IMR-90 (cell line): ENCODE measurements at regions not wholly inside any gene's neighbourhood (a gene's known extent, or its start where the extent isn't known, plus 50 kb on each side); places are given as distances from the start of the nearest gene placed in this dataset.

Source experiments
- ATAC-seq: fragments of 200-7000 bp; cut with Tn5 transposase; 2 replicates; pipeline ENCODE4 v1.9.1; 2020; ENCODE audit warnings: low read depth, mild to moderate bottlenecking, moderate library complexity
- BruUV-seq: library from RNA; stranded (reverse); fragments of 400-500 nt; replicated peaks from 2 replicates; lab custom pipeline; 2021; lab: Mats Ljungman, UMichigan
- CTCF ChIA-PET: fragments of 300-600 bp; formaldehyde crosslinking; extraction: SDS; loops from one replicate; lab custom pipeline; 2021; ENCODE audit warnings: antibody characterized with exemption; lab: Yijun Ruan, JAX
- POLR2A ChIA-PET: fragments of 300-600 bp; sonication (Branson Sonifier 250); formaldehyde crosslinking; loops from one replicate; lab custom pipeline; 2022; ENCODE audit warnings: antibody characterized with exemption; ENCODE audit not compliant: unreplicated experiment; lab: Charles Lee
- DNase-seq: peaks from one replicate; pipeline ENCODE4 v3.0.0; 2013
- H2AFZ ChIP-seq: replicated peaks from 2 replicates; pipeline ENCODE3; 2013; ENCODE audit warnings: low read length, mild to moderate bottlenecking; ENCODE audit not compliant: poor library complexity
- H2AK5ac ChIP-seq: 2 replicates; pipeline ENCODE4 v1.6.1; 2013; ENCODE audit warnings: low read depth, low read length, inconsistent platforms
- H2AK9ac ChIP-seq: replicated peaks from 2 replicates; pipeline ENCODE3; 2013; ENCODE audit warnings: mild to moderate bottlenecking, low read depth, low read length, moderate library complexity; ENCODE audit not compliant: poor library complexity
- H2BK120ac ChIP-seq: 2 replicates; pipeline ENCODE4 v1.6.1; 2013; ENCODE audit warnings: low read depth, low read length, inconsistent platforms
- H2BK15ac ChIP-seq: 3 replicates; pipeline ENCODE4 v1.6.1; 2013; ENCODE audit warnings: low read depth, low read length, inconsistent platforms
- H2BK20ac ChIP-seq: 2 replicates; pipeline ENCODE4 v1.6.1; 2013; ENCODE audit warnings: low read depth, mild to moderate bottlenecking, inconsistent platforms, low read length, moderate library complexity
- H2BK5ac ChIP-seq: 2 replicates; pipeline ENCODE4 v1.6.1; 2013; ENCODE audit warnings: mild to moderate bottlenecking, low read depth, low read length, inconsistent platforms; ENCODE audit not compliant: poor library complexity, severe bottlenecking
- H3K14ac ChIP-seq: replicated peaks from 2 replicates; pipeline ENCODE4 v1.6.1; 2013; ENCODE audit warnings: low read depth, low read length, inconsistent platforms
- H3K18ac ChIP-seq: 2 replicates; pipeline ENCODE4 v1.6.1; 2013; ENCODE audit warnings: low read depth, low read length, control low read depth
- H3K23ac ChIP-seq: 2 replicates; pipeline ENCODE4 v1.6.1; 2013; ENCODE audit warnings: low read depth, low read length, inconsistent platforms
- H3K27ac ChIP-seq: 2 replicates; pipeline ENCODE4 v1.5.1; 2013; ENCODE audit warnings: mild to moderate bottlenecking, control low read depth, low read length; ENCODE audit not compliant: insufficient read depth
- H3K27me3 ChIP-seq: 2 replicates; pipeline ENCODE4 v1.6.1; 2013; ENCODE audit warnings: low read length; ENCODE audit not compliant: control insufficient read depth, insufficient read depth
- H3K36me3 ChIP-seq: 2 replicates; pipeline ENCODE4 v1.6.1; 2013; ENCODE audit warnings: low read length, mixed read lengths; ENCODE audit not compliant: control insufficient read depth, insufficient read depth
- H3K4ac ChIP-seq: 2 replicates; pipeline ENCODE4 v1.6.1; 2013; ENCODE audit warnings: low read depth, low read length, inconsistent platforms
- H3K4me1 ChIP-seq: 2 replicates; pipeline ENCODE4 v1.6.1; 2013; ENCODE audit warnings: low read length, mixed read lengths; ENCODE audit not compliant: control insufficient read depth, insufficient read depth
- H3K4me2 ChIP-seq: 2 replicates; pipeline ENCODE4 v1.6.1; 2013; ENCODE audit warnings: low read depth, mild to moderate bottlenecking, control low read depth, low read length, moderate library complexity
- H3K4me3 ChIP-seq: 2 replicates; pipeline ENCODE4 v1.5.1; 2013; ENCODE audit warnings: low read depth, mild to moderate bottlenecking, control low read depth, low read length, moderate library complexity; ENCODE audit not compliant: insufficient read depth
- H3K56ac ChIP-seq: 2 replicates; pipeline ENCODE4 v1.6.1; 2013; ENCODE audit warnings: low read length, inconsistent platforms; ENCODE audit not compliant: insufficient read depth; ENCODE audit errors: extremely low read depth
- H3K79me1 ChIP-seq, 2 experiments: 2 replicates each; pipeline ENCODE4 v1.6.1; 2013; ENCODE audit warnings: low read length in 2 of 2, inconsistent platforms in 1 of 2, low read depth in 1 of 2
- H3K9ac ChIP-seq: 2 replicates; pipeline ENCODE4 v1.6.1; 2013; ENCODE audit warnings: low read depth, low read length, control low read depth
- H3K9me1 ChIP-seq: 2 replicates; pipeline ENCODE4 v1.6.1; 2013; ENCODE audit warnings: low read length, inconsistent platforms; ENCODE audit not compliant: insufficient read depth
- H3K9me3 ChIP-seq: 2 replicates; pipeline ENCODE4 v1.6.1; 2013; ENCODE audit warnings: low read length; ENCODE audit not compliant: control insufficient read depth, insufficient read depth
- H4K20me1 ChIP-seq: 2 replicates; pipeline ENCODE4 v1.6.1; 2013; ENCODE audit warnings: low read length, inconsistent platforms; ENCODE audit not compliant: insufficient read depth
- H4K5ac ChIP-seq: 2 replicates; pipeline ENCODE4 v1.6.1; 2013; ENCODE audit warnings: mild to moderate bottlenecking, low read depth, low read length, control low read depth
- H4K8ac ChIP-seq, 2 experiments: 2 replicates each; pipeline ENCODE4 v1.6.1; 2013; ENCODE audit warnings: low read depth in 2 of 2, low read length in 2 of 2, control low read depth in 1 of 2, inconsistent platforms in 1 of 2
- H4K91ac ChIP-seq: 2 replicates; pipeline ENCODE4 v1.6.1; 2013; ENCODE audit warnings: low read depth, low read length, inconsistent platforms; ENCODE audit not compliant: insufficient read depth
- CHD1 ChIP-seq: IDR thresholded peaks from 2 replicates; pipeline ENCODE4 v1.6.1; 2012; ENCODE audit warnings: low read depth, low read length, improper control_type of control experiment
- CTCF ChIP-seq: conservative IDR thresholded peaks from 2 replicates; pipeline ENCODE4 v1.5.1; 2012; ENCODE audit warnings: mild to moderate bottlenecking, low read depth, low read length, improper control_type of control experiment
- MAFK ChIP-seq: IDR thresholded peaks from 2 replicates; pipeline ENCODE4 v1.6.1; 2012; ENCODE audit warnings: low read depth, low read length, improper control_type of control experiment
- MAZ ChIP-seq: IDR thresholded peaks from 2 replicates; pipeline ENCODE4 v1.6.1; 2012; ENCODE audit warnings: low read depth, mild to moderate bottlenecking, low read length, improper control_type of control experiment, moderate library complexity, borderline replicate concordance
- NFE2L2 ChIP-seq: fragments of 150-350 bp; IDR thresholded peaks from 2 replicates; pipeline ENCODE4 v1.6.1; 2016; ENCODE audit warnings: low read depth, mild to moderate bottlenecking, low read length
- RAD21 ChIP-seq: IDR thresholded peaks from 2 replicates; pipeline ENCODE4 v1.6.1; 2012; ENCODE audit warnings: low read length, improper control_type of control experiment
- RCOR1 ChIP-seq: IDR thresholded peaks from 2 replicates; pipeline ENCODE4 v1.6.1; 2012; ENCODE audit warnings: mild to moderate bottlenecking, low read length, improper control_type of control experiment; ENCODE audit not compliant: insufficient replicate concordance
- WGBS, 2 experiments: methylation state at CpG; one replicate each; pipeline versions ENCODE4 v1.1.5 to v1.1.7; 2013; ENCODE audit warnings: missing lambda C conversion rate in 2 of 2; ENCODE audit not compliant: insufficient read length in 1 of 2; ENCODE audit errors: extremely low coverage in 2 of 2; 5-methylcytosine and 5-hydroxymethylcytosine counted together
- dilution Hi-C: fragments of 300-500 bp; cut with HindIII; formaldehyde crosslinking; loops from one replicate; pipeline ENCODE4 v1.14.3; 2018; ENCODE audit warnings: low sequenced_read_pairs; ENCODE audit not compliant: unreplicated experiment
- in situ Hi-C: fragments of 300-500 bp; cut with MboI; formaldehyde crosslinking; loops from 3 replicates; pipeline ENCODE4 v1.14.3; 2019; ENCODE audit warnings: low sequenced_read_pairs, inconsistent platforms, mixed read lengths
- intact Hi-C: fragments of 100-400 bp; cut with micrococcal nuclease; formaldehyde crosslinking; loops from 2 replicates; pipeline ENCODE4 v1.10.0; 2022

GRCh38 chr1:90513956-90514355 is 203.1 kb downstream of the BARHL2 start:
- Histone ChIP-seq H3K4me2 (no peak overlapping the region), H2AFZ (no peak overlapping the region), H3K18ac (no peak overlapping the region), H2BK5ac (no peak overlapping the region), H2BK20ac (no peak overlapping the region), H3K27me3 (no peaks in the 10 kb centered on the region), H4K91ac (no peak overlapping the region), H2AK9ac (no peak overlapping the region), H3K23ac (no peak overlapping the region), H3K9me1 (no peaks in the 10 kb centered on the region), H3K27ac (no peak overlapping the region), H3K56ac (no peak overlapping the region), H3K9ac (no peak overlapping the region), H3K36me3 (no peaks in the 10 kb centered on the region), H3K79me1 (no peaks in the 10 kb centered on the region), H2BK15ac (no peak overlapping the region), H4K20me1 (no peaks in the 10 kb centered on the region), H4K8ac (no peak overlapping the region), H3K4me3 (no peak overlapping the region), H3K9me3 (no peaks in the 10 kb centered on the region), H2AK5ac (no peak overlapping the region), H4K5ac (no peak overlapping the region), H3K4ac (no peak overlapping the region), H3K4me1 (no peaks in the 10 kb centered on the region), H3K14ac (no peak overlapping the region), H2BK120ac (no peak overlapping the region)
- in situ Hi-C loops (no loop called here), dilution Hi-C loops (no loop called here), intact Hi-C loops (no loop called here)
- ChIA-PET POLR2A (no interaction called here), CTCF (no interaction called here)
- BruUV-seq: no TSS peak
- TF ChIP-seq CTCF: no peak
- no peak for TF ChIP-seq RAD21
- TF ChIP-seq MAZ: no peak
- no peak for TF ChIP-seq RCOR1
- no peak for TF ChIP-seq MAFK
- no peak for TF ChIP-seq NFE2L2
- TF ChIP-seq CHD1: no peak
- no CpG with 5 or more reads among the region's 5 CpGs for WGBS, 2 experiments
- ATAC-seq (no peak), DNase-seq (no peak)
